ENCODE measurements at regions not wholly inside any gene's neighbourhood (a gene's known extent, or its start where the extent isn't known, plus 50 kb on each side); places are given as distances from the start of the nearest gene placed in this dataset.

DNA sequence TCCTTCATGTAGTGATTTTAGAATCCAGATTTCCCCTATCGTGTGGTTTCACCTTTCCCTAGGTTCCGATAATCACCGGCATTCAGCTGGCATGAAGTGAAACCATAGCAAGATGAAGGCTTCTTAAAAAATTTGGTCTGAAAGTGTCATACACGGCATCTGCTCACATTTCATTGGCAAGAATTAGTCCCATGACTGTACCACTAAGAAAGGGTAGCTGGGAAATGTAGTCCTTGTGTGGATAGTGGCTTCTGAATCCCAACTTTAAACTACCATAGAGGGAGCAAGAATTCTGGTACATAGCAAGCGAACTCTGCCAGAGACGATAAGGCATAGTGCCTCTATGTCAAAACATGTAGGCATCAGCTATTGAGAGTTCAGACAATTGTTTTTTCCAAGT is 360.1 kb upstream of the TBX3 start:
- no peaks in the 10 kb centered on the region for H3K4me1 Mint-ChIP-seq (ENCODE audit: low read depth)
- peaks cover 10% of the 10 kb centered on the region for H3K9me3 Mint-ChIP-seq
- no peaks in the 10 kb centered on the region for H3K27me3 Mint-ChIP-seq (ENCODE audit: insufficient read depth)
- peaks cover 6% of the 10 kb centered on the region; the same call in 1 of the 2 replicates for H3K36me3 Mint-ChIP-seq (ENCODE audit: low read depth)
- no peak for DNase-seq
- H3K4me3 Mint-ChIP-seq: no peak overlapping the region
- TF ChIP-seq, protein P1, sequence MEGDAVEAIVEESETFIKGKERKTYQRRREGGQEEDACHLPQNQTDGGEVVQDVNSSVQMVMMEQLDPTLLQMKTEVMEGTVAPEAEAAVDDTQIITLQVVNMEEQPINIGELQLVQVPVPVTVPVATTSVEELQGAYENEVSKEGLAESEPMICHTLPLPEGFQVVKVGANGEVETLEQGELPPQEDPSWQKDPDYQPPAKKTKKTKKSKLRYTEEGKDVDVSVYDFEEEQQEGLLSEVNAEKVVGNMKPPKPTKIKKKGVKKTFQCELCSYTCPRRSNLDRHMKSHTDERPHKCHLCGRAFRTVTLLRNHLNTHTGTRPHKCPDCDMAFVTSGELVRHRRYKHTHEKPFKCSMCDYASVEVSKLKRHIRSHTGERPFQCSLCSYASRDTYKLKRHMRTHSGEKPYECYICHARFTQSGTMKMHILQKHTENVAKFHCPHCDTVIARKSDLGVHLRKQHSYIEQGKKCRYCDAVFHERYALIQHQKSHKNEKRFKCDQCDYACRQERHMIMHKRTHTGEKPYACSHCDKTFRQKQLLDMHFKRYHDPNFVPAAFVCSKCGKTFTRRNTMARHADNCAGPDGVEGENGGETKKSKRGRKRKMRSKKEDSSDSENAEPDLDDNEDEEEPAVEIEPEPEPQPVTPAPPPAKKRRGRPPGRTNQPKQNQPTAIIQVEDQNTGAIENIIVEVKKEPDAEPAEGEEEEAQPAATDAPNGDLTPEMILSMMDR (IDR thresholded peaks at IDR 0.05): no peak
- no peak overlapping the region for H3K27ac Mint-ChIP-seq

DNA sequence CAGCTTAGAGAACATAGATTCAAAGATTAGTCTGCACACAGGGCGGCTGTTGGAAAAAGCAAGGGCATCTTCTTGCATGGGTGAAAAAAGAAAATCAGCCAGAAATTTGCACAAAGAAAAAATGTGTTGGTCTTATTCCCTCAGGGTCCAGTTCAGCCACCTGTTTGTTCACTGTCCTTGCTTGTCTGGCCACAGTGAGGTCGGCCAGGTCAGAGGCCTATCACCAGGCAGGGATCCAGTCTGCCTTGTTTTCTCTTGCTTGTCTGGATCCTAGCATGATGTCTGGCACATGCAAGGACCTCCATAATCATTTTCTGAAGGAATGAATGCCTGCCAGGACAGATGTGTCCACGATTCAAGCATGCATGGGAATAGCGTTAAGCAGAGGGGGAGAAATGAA is 359.1 kb upstream of the TBX3 start:
- Mint-ChIP-seq H3K4me1 (ENCODE audit: low read depth) (no peaks in the 10 kb centered on the region), H3K36me3 (ENCODE audit: low read depth) (peaks cover 6% of the 10 kb centered on the region; the same call in 1 of the 2 replicates), H3K4me3 (no peak overlapping the region), H3K9me3 (peaks cover 10% of the 10 kb centered on the region), H3K27me3 (ENCODE audit: insufficient read depth) (no peaks in the 10 kb centered on the region), H3K27ac (no peak overlapping the region)
- TF ChIP-seq, protein P1 (IDR thresholded peaks at IDR 0.05): no peak
- no peak for DNase-seq

DNA sequence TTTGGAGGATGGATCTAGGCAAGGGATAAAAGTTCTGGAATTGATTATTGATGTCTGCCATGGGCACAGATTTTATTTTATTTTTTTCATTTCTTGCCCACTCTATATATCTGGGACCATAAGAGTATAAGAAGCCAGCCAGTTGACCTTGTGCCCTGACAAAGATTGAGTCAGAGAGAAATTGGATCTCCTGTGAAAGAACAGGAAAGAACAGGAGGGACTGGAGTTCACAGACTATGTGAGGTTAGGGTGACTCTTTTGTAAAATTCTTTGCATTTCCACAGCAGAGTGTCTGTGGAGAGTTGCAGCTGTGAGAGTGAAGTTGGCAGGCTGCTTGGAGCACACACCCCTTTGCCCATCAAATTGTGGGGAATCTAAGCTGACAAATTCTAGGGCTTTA is 358.4 kb upstream of the TBX3 start:
- TF ChIP-seq, protein P1 (IDR thresholded peaks at IDR 0.05): no peak
- no peaks in the 10 kb centered on the region for H3K4me1 Mint-ChIP-seq (ENCODE audit: low read depth)
- H3K27me3 Mint-ChIP-seq (ENCODE audit: insufficient read depth): no peaks in the 10 kb centered on the region
- no peak for DNase-seq
- peaks cover 6% of the 10 kb centered on the region; the same call in 1 of the 2 replicates for H3K36me3 Mint-ChIP-seq (ENCODE audit: low read depth)
- no peak overlapping the region for H3K27ac Mint-ChIP-seq
- H3K4me3 Mint-ChIP-seq: no peak overlapping the region
- H3K9me3 Mint-ChIP-seq: peaks cover 10% of the 10 kb centered on the region

DNA sequence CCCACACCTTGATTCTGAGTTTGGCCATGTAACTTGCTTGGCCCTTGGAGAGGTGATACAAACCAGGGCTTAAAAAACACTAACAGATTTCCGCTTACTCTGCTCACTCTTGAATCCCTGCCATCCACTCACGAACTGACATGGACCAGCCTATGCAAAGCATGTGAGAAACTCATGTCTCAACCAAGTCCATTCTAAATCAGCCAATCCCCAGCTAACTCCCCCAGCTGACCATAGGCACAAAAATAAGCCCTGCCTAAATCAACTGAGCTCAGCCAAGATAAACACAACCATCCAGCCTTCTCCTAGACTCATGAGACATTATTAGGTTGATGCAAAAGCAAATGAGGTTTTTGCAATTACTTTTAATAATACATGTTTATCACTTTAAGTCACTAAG is 353.9 kb upstream of the TBX3 start:
- Mint-ChIP-seq H3K4me1 (ENCODE audit: low read depth) (no peaks in the 10 kb centered on the region), H3K27me3 (ENCODE audit: insufficient read depth) (no peaks in the 10 kb centered on the region; the same call in none of the 2 replicates), H3K9me3 (peaks cover 10% of the 10 kb centered on the region), H3K27ac (no peak overlapping the region), H3K36me3 (ENCODE audit: low read depth) (peaks cover 6% of the 10 kb centered on the region; the same call in 1 of the 2 replicates), H3K4me3 (no peak overlapping the region)
- TF ChIP-seq, protein P1 (IDR thresholded peaks at IDR 0.05): no peak
- DNase-seq: no peak

DNA sequence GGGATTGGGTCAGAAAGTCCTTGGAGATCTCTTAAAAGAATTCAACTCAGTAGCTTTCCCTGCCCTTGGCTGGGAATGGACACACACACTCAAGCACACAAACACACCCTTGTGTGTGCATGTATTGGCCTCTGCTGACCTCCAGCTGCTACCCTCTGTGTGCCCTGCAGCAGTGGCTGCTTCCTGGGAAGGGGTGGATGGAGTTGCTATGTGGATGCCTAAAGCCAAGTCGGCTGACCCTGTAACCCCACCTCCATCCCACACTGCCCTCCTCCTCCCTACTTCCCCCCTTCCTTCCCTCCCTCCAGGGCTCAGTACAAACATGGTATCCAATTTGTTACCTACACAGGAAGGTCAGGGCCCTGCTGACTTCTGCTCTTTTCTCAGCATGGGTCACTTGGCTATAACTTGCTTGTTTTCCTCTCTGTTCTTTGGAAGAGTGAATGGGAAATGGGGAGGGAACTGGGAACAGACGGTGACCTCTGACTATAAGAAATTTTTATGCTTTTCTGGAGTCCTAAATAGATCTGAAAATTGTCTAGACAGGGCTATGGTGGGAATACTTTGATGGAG is 351.6 kb upstream of the TBX3 start:
- TF ChIP-seq, protein P1 (IDR thresholded peaks at IDR 0.05): no peak

More for the DNA sequence above, 351.6 kb upstream of the TBX3 start:
- no peak for DNase-seq
- Mint-ChIP-seq H3K36me3 (ENCODE audit: low read depth) (no peaks in the 10 kb centered on the region), H3K27me3 (ENCODE audit: insufficient read depth) (no peaks in the 10 kb centered on the region; the same call in none of the 2 replicates), H3K9me3 (no peaks in the 10 kb centered on the region), H3K27ac (no peak overlapping the region), H3K4me1 (ENCODE audit: low read depth) (no peaks in the 10 kb centered on the region), H3K4me3 (no peak overlapping the region)
